ENCODE measurements at regions not wholly inside any gene's neighbourhood (a gene's known extent, or its start where the extent isn't known, plus 50 kb on each side); places are given as distances from the start of the nearest gene placed in this dataset.
"Not testable (repeated sequence)": the region's sequence is repeated elsewhere in the genome, so short reads cannot be mapped to it uniquely, and the experiment has no call there.

DNA sequence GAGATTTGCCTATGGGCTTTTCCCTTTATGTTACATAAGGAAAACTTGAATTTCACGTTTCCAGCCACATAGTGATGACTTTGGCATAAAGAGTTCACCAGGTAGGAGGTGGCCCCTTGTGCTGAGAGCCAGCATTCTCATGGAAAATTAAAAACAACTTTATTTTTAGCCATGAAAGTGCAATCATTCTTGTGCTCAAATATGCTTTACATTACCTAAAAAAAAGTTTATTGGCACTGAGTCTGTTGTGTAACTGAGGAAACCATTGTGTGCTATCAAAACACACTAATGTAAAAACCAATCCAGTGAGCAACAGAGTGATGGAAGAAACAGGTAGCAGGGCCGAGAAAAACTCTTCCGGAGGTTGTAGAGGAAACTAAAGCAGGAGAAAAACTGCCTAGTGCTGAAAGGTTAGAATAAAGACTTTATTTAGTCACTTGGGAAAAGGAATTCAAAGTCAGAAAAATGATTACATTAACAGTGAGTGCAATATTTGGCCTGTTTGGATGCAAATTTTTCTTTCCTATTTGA is 332.9 kb upstream of the TMC3 start:
- not testable (repeated sequence) for DNase-seq

DNA sequence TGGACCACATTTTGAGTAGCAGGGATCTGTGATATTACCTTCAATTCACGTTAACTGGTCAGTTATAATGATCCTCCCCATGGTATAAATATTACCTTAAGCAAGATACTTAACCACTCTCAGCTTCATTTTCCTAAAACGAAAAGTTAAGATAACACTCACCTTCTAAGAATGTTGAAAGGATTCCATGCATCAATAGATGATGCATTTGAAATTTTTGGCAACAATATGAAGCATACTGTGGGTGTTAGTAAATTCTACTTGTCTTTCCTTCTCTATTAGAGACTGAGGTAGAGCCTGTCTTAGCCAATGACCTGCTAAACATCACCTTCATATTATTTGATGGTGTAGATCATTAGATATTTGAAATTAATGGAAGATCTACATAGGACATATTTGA is 331.7 kb upstream of the TMC3 start:
- DNase-seq: not testable (repeated sequence)

GRCh38 chr15:81686021-81686420 is 312.0 kb upstream of the TMC3 start:
- DNase-seq: no peak

DNA sequence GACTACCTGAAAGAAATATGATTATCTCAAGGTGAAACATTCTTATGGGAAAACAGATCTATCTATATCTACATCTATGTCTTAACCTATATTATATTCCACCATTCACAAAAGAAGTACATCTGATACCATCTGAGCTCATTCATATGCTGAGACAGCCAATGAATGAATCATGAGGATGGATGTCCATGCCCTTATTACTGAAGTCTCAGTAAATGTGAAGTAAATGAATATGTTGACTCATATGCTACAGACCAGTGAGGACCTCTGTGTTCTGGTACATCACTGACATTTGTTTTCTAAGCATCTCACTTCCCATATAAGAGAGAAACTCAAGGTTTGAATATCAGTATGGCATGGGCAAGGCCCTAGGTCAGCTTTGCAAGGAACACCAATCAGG is 311.2 kb upstream of the TMC3 start:
- DNase-seq: no peak

DNA sequence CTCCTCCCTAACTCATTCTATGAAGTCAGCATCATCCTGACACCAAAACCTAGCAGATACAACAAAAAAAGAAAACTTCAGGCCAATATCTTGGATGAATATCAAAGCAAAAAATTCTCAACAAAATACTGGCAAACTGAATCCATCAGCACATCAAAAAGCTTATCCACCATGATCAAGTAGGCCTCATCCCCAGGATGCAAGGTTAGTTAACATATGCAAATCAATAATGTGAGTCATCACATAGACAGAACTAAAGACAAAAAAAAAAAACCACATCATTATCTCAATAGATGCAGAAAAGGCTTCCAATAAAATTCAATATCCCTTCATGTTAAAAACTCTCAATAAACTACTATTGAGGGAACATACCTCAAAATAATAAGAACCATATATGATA is 306.8 kb upstream of the TMC3 start:
- no peak for DNase-seq

- DNase-seq: no peak
Observed at GRCh38 chr15:81666839-81667238, 292.8 kb upstream of the TMC3 start.

- DNase-seq: no peak
Observed at GRCh38 chr15:81660976-81661375, 287.0 kb upstream of the TMC3 start.

DNA sequence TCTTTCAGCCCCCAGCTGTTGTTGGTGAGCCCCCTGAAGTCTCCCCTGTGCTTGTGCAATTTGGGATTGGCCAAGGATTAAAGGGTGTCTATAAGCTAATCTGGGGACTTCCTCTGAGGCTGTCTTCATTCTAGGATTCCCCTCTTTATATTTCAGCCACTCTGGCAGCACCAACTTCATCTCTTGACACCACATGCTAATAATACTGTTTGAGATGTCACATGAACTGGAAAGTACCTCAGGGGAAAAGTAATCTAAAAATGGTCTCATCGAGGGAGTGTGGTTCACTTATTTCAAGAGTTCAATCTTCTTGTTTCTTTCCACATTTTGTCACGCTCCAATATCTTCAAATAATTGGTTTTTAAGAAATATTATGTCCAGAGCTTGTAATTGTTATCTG is 279.2 kb upstream of the TMC3 start:
- no peak for DNase-seq

- DNase-seq: no peak
Observed at GRCh38 chr15:81645470-81645869, 271.5 kb upstream of the TMC3 start.

DNA sequence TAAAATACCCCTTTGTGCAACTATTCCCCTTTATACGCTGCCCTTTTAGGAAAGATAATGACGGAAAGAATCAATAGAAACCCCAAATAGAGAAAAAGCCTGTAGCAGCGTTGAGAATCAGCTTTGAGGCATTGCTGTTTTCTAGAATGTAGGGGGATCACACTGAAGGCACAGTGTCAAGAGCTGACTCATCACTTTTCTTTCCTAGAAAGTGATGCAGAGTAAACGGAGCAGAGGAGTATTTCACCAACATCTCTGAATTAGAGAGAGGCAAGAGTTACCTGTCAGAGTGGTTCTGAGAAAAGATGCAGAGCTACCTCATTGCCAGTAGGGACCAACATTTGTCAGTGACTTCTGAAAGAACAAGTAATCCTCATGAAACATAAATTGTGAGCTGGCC is 269.8 kb upstream of the TMC3 start:
- DNase-seq: no peak

- no peak for DNase-seq
Observed at GRCh38 chr15:81642451-81642990, 268.5 kb upstream of the TMC3 start.

GRCh38 chr15:81636064-81636463 is 262.1 kb upstream of the TMC3 start:
- not testable (repeated sequence) for DNase-seq

GRCh38 chr15:81633889-81634288 is 259.9 kb upstream of the TMC3 start:
- no peak for DNase-seq

GRCh38 chr15:81625896-81626295 is 251.9 kb upstream of the TMC3 start:
- DNase-seq: no peak

DNA sequence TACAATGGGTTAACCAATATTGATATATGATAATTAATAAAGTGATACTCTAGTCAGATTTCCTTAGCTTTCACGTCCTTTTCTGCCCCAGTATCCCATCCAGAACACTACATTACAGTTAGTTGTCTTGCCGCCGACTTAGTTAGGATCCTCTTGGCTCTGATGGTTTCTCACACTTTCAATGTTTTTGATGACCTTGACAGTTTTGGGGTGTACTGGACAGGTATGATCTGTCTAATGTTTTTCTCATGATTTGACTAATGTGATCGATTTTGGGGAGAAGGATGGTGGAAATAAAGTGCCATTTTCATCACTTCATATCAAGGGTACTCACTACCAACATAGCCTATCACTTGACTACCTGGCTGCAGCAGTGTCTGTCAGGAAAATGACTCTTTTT is 245.0 kb upstream of the TMC3 start:
- no peak for DNase-seq

GRCh38 chr15:81612631-81613030 is 238.6 kb upstream of the TMC3 start:
- DNase-seq: no peak

DNA sequence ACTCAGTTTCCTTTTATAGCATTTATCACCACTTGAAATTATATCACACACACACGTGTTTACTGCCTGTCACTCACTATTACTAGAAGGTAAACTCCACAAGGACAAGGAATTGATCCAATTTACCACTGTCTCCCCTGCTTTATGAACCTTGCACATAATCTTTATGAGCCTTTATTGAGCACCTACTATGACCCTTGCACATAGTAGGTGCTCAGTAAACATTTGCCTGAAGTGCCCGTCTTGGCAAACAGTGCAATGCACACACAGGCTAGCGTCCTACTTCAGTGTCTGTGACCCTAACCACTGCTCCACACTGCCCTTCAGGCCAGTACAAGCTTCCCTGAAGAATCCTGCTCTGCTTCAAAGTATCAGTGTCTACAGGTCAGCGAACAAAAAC is 237.7 kb upstream of the TMC3 start:
- DNase-seq: no peak

DNA sequence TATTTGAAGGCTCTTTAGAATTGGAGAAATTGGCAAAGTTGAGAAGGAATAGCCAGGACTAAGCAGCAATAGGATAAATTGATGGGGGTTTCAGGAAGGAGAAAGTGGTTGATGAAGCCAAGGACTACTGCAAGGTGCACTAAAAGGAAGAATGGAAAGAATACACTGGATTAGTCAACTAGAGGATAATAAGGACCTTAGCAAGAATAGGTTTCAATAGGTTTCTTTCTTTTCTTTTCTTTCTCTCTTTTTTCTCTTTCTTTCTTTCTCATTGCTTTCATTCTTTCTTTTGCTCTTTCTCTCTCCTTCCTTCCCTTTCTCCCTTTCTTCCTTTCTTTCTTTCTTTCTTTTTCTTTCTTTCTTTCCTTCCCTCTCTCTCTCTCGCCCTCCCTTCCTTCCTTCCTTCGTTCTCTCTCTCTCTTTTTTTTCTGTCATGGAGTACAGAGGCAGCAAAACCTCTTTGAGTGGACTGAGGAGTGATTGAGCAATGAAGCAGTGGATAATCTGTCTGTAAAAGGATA is 234.4 kb upstream of the TMC3 start:
- DNase-seq: no peak

DNA sequence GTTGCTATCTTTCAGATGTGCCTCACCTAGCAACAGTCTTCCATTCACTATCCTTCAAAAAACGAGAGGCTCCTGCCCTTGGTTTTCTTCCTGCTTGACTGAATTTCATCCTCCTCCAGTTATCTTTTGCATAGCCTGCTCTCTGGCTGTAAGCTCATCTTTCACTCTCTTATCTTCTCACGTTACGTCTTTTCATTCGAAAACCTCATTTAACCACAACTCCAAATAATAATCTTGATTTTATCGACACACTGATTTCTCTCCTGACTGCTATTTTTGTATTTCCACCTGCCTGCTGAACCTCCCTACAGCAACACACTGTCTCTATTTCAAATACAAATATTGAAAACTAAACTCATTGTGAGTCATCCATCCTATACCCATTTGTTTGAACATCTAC is 230.7 kb upstream of the TMC3 start:
- no peak for DNase-seq

- no peak for DNase-seq
Observed at GRCh38 chr15:81596159-81596865, 222.3 kb upstream of the TMC3 start.

DNA sequence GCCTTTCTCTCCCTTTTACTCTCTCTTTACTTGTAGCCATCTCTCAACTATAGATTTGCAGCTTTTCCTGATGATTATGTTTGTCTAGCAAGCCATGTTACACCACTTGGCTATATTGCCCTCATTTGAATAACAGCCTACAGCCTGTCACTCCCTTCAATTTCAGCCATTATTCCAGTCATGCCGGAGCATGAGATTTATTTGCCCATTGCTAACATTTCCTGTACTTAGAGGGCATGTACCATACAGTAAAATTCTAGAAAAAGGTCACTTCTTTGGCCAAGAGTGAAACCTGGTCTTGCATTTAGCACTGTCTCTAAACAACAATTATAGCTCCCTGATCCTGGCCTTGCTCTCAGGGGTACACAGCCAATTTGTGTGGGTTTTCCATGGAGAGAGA is 221.7 kb upstream of the TMC3 start:
- no peak for DNase-seq

GRCh38 chr15:81589671-81590070 is 215.7 kb upstream of the TMC3 start:
- DNase-seq: no peak

GRCh38 chr15:81575436-81576123 is 201.6 kb upstream of the TMC3 start:
- DNase-seq: no peak
